ENCODE measurements at regions not wholly inside any gene's neighbourhood (a gene's known extent, or its start where the extent isn't known, plus 50 kb on each side); places are given as distances from the start of the nearest gene placed in this dataset.

- Histone ChIP-seq H3K9me3 (replicated peaks; ENCODE audit: low read length) (no peaks in the 10 kb centered on the region), H3K27me3 (ENCODE audit: control insufficient read depth, insufficient read depth, low read length) (peaks cover 44% of the 10 kb centered on the region), H3K4me3 (ENCODE audit: low read length) (no peak overlapping the region), H3K4me2 (ENCODE audit: low read length) (no peak overlapping the region), H3K9ac (ENCODE audit: low read depth, low read length) (no peak overlapping the region), H3K4me1 (ENCODE audit: control insufficient read depth, insufficient read depth, low read length) (no peaks in the 10 kb centered on the region), H3K36me3 (ENCODE audit: insufficient read depth, low read length) (no peaks in the 10 kb centered on the region)
These were observed 122.3 kb upstream of the CARD11 start for GRCh38 chr7:3165681-3166580.

- Histone ChIP-seq H3K27me3 (ENCODE audit: control insufficient read depth, insufficient read depth, low read length) (peaks cover 47% of the 10 kb centered on the region), H3K4me3 (ENCODE audit: low read length) (no peak overlapping the region), H3K9ac (ENCODE audit: low read depth, low read length) (no peak overlapping the region), H3K4me2 (ENCODE audit: low read length) (no peak overlapping the region), H3K9me3 (replicated peaks; ENCODE audit: low read length) (peaks cover 2% of the 10 kb centered on the region), H3K4me1 (ENCODE audit: control insufficient read depth, insufficient read depth, low read length) (no peaks in the 10 kb centered on the region), H3K36me3 (ENCODE audit: insufficient read depth, low read length) (no peaks in the 10 kb centered on the region)
These were observed 123.9 kb upstream of the CARD11 start for GRCh38 chr7:3167551-3167950.

GRCh38 chr7:3168370-3168769 is 124.7 kb upstream of the CARD11 start:
- no peaks in the 10 kb centered on the region for H3K4me1 ChIP-seq (ENCODE audit: control insufficient read depth, insufficient read depth, low read length)
- no peak overlapping the region for H3K4me3 ChIP-seq (ENCODE audit: low read length)
- peaks cover 48% of the 10 kb centered on the region for H3K27me3 ChIP-seq (ENCODE audit: control insufficient read depth, insufficient read depth, low read length)

GRCh38 chr7:3168869-3169268 is 125.2 kb upstream of the CARD11 start:
- Histone ChIP-seq H3K4me3 (ENCODE audit: low read length) (no peak overlapping the region), H3K4me2 (ENCODE audit: low read length) (no peak overlapping the region), H3K4me1 (ENCODE audit: control insufficient read depth, insufficient read depth, low read length) (no peaks in the 10 kb centered on the region), H3K36me3 (ENCODE audit: insufficient read depth, low read length) (no peaks in the 10 kb centered on the region), H3K27me3 (ENCODE audit: control insufficient read depth, insufficient read depth, low read length) (peaks cover 47% of the 10 kb centered on the region), H3K9ac (ENCODE audit: low read depth, low read length) (no peak overlapping the region), H3K9me3 (replicated peaks; ENCODE audit: low read length) (peaks cover 2% of the 10 kb centered on the region)

More at GRCh38 chr7:3168370-3168769, 124.7 kb upstream of the CARD11 start:
- Histone ChIP-seq H3K9me3 (replicated peaks; ENCODE audit: low read length) (peaks cover 2% of the 10 kb centered on the region), H3K4me2 (ENCODE audit: low read length) (no peak overlapping the region), H3K9ac (ENCODE audit: low read depth, low read length) (no peak overlapping the region), H3K36me3 (ENCODE audit: insufficient read depth, low read length) (no peaks in the 10 kb centered on the region)

GRCh38 chr7:3172768-3173280 is 128.2 kb upstream of the SDK1 start:
- no peaks in the 10 kb centered on the region for H3K4me1 ChIP-seq (ENCODE audit: control insufficient read depth, insufficient read depth, low read length)
- H3K4me3 ChIP-seq (ENCODE audit: low read length), result no peak overlapping the region
- H3K4me2 ChIP-seq (ENCODE audit: low read length), result no peak overlapping the region
- H3K9ac ChIP-seq (ENCODE audit: low read depth, low read length), result no peak overlapping the region
- H3K36me3 ChIP-seq (ENCODE audit: insufficient read depth, low read length), result no peaks in the 10 kb centered on the region
- peaks cover 50% of the 10 kb centered on the region for H3K27me3 ChIP-seq (ENCODE audit: control insufficient read depth, insufficient read depth, low read length)
- peaks cover 2% of the 10 kb centered on the region for H3K9me3 ChIP-seq (replicated peaks; ENCODE audit: low read length)

GRCh38 chr7:3174515-3175284 is 126.4 kb upstream of the SDK1 start:
- Histone ChIP-seq H3K4me1 (ENCODE audit: control insufficient read depth, insufficient read depth, low read length) (no peaks in the 10 kb centered on the region), H3K27me3 (ENCODE audit: control insufficient read depth, insufficient read depth, low read length) (peaks cover 48% of the 10 kb centered on the region), H3K9me3 (replicated peaks; ENCODE audit: low read length) (peaks cover 2% of the 10 kb centered on the region), H3K4me2 (ENCODE audit: low read length) (no peak overlapping the region), H3K4me3 (ENCODE audit: low read length) (no peak overlapping the region), H3K36me3 (ENCODE audit: insufficient read depth, low read length) (no peaks in the 10 kb centered on the region), H3K9ac (ENCODE audit: low read depth, low read length) (no peak overlapping the region)

- Histone ChIP-seq H3K4me2 (ENCODE audit: low read length) (no peak overlapping the region), H3K4me3 (ENCODE audit: low read length) (no peak overlapping the region), H3K9ac (ENCODE audit: low read depth, low read length) (no peak overlapping the region), H3K36me3 (ENCODE audit: insufficient read depth, low read length) (no peaks in the 10 kb centered on the region), H3K27me3 (ENCODE audit: control insufficient read depth, insufficient read depth, low read length) (peaks cover 48% of the 10 kb centered on the region), H3K4me1 (ENCODE audit: control insufficient read depth, insufficient read depth, low read length) (no peaks in the 10 kb centered on the region), H3K9me3 (replicated peaks; ENCODE audit: low read length) (peaks cover 2% of the 10 kb centered on the region)
These were observed 125.7 kb upstream of the SDK1 start for GRCh38 chr7:3175285-3175902.

GRCh38 chr7:3176112-3177000 is 124.7 kb upstream of the SDK1 start:
- H3K4me3 ChIP-seq (ENCODE audit: low read length), result no peak overlapping the region
- peaks cover 2% of the 10 kb centered on the region for H3K9me3 ChIP-seq (replicated peaks; ENCODE audit: low read length)
- no peaks in the 10 kb centered on the region for H3K4me1 ChIP-seq (ENCODE audit: control insufficient read depth, insufficient read depth, low read length)
- no peak overlapping the region for H3K9ac ChIP-seq (ENCODE audit: low read depth, low read length)
- peaks cover 54% of the 10 kb centered on the region for H3K27me3 ChIP-seq (ENCODE audit: control insufficient read depth, insufficient read depth, low read length)
- no peak overlapping the region for H3K4me2 ChIP-seq (ENCODE audit: low read length)
- no peaks in the 10 kb centered on the region for H3K36me3 ChIP-seq (ENCODE audit: insufficient read depth, low read length)

- H3K4me2 ChIP-seq (ENCODE audit: low read length), result no peak overlapping the region
- no peaks in the 10 kb centered on the region for H3K4me1 ChIP-seq (ENCODE audit: control insufficient read depth, insufficient read depth, low read length)
- peaks cover 57% of the 10 kb centered on the region for H3K27me3 ChIP-seq (ENCODE audit: control insufficient read depth, insufficient read depth, low read length)
- H3K4me3 ChIP-seq (ENCODE audit: low read length), result no peak overlapping the region
- no peaks in the 10 kb centered on the region for H3K9me3 ChIP-seq (replicated peaks; ENCODE audit: low read length)
- no peaks in the 10 kb centered on the region for H3K36me3 ChIP-seq (ENCODE audit: insufficient read depth, low read length)
- no peak overlapping the region for H3K9ac ChIP-seq (ENCODE audit: low read depth, low read length)
These were observed 123.8 kb upstream of the SDK1 start for GRCh38 chr7:3177271-3177670.

GRCh38 chr7:3179456-3179855 is 121.6 kb upstream of the SDK1 start:
- H3K9me3 ChIP-seq (replicated peaks; ENCODE audit: low read length), result no peaks in the 10 kb centered on the region
- H3K27me3 ChIP-seq (ENCODE audit: control insufficient read depth, insufficient read depth, low read length), result peaks cover 49% of the 10 kb centered on the region
- no peak overlapping the region for H3K4me2 ChIP-seq (ENCODE audit: low read length)
- H3K4me1 ChIP-seq (ENCODE audit: control insufficient read depth, insufficient read depth, low read length), result no peaks in the 10 kb centered on the region
- H3K9ac ChIP-seq (ENCODE audit: low read depth, low read length), result no peak overlapping the region
- no peaks in the 10 kb centered on the region for H3K36me3 ChIP-seq (ENCODE audit: insufficient read depth, low read length)
- no peak overlapping the region for H3K4me3 ChIP-seq (ENCODE audit: low read length)

Measured in skeletal muscle satellite cell (primary cell).